DND-41 (cell line): ENCODE measurements at regions not wholly inside any gene's neighbourhood (a gene's known extent, or its start where the extent isn't known, plus 50 kb on each side); places are given as distances from the start of the nearest gene placed in this dataset.

ENCODE experiments used
- ATAC-seq: fragments of 200-7000 bp; cut with Tn5 transposase; 3 replicates; pipeline ENCODE4 v1.9.1; 2021; ENCODE audit warnings: low read depth; ENCODE audit not compliant: insufficient read depth
- DNase-seq: peaks from one replicate; pipeline ENCODE4 v3.0.0-alpha.2; 2020
- H2AFZ ChIP-seq: 2 replicates; pipeline ENCODE4 v1.6.0; 2012; ENCODE audit warnings: low read depth, low read length
- H3K27ac ChIP-seq: 2 replicates; pipeline ENCODE4 v1.5.1; 2012; ENCODE audit warnings: low read length, inconsistent platforms
- H3K27me3 ChIP-seq: fragments of 200-600 bp; sonication (generic); 2 replicates; pipeline ENCODE4 v1.6.0; 2012; ENCODE audit warnings: low read length, mild to moderate bottlenecking, inconsistent platforms; ENCODE audit not compliant: insufficient read depth, poor library complexity
- H3K36me3 ChIP-seq: 2 replicates; pipeline ENCODE4 v1.5.1; 2012; ENCODE audit warnings: low read length, inconsistent platforms; ENCODE audit not compliant: insufficient read depth
- H3K4me1 ChIP-seq: 2 replicates; pipeline ENCODE4 v1.5.1; 2012; ENCODE audit warnings: mild to moderate bottlenecking, low read length; ENCODE audit not compliant: insufficient read depth
- H3K4me2 ChIP-seq: 2 replicates; pipeline ENCODE4 v1.6.0; 2012; ENCODE audit warnings: mild to moderate bottlenecking, moderate library complexity, low read length, inconsistent platforms; ENCODE audit not compliant: insufficient read depth
- H3K4me3 ChIP-seq, 2 experiments: fragments of 200-600 bp in 1 of 2; shearing (Covaris generic) in 1 of 2; 2 replicates each; pipeline ENCODE4 v1.5.1; 2012 to 2016; ENCODE audit warnings: inconsistent platforms in 2 of 2, low read length in 2 of 2, mild to moderate bottlenecking in 2 of 2, low read depth in 1 of 2, moderate library complexity in 1 of 2
- H3K79me2 ChIP-seq: 2 replicates; pipeline ENCODE4 v1.6.0; 2012; ENCODE audit warnings: low read length, inconsistent platforms; ENCODE audit not compliant: insufficient read depth
- H3K9ac ChIP-seq: 2 replicates; pipeline ENCODE4 v1.6.0; 2012; ENCODE audit warnings: low read depth, mild to moderate bottlenecking, inconsistent platforms, low read length, moderate library complexity
- H3K9me3 ChIP-seq: 2 replicates; pipeline ENCODE4 v1.5.1; 2012; ENCODE audit warnings: low read length, moderate library complexity, mild to moderate bottlenecking, inconsistent platforms; ENCODE audit not compliant: insufficient read depth, severe bottlenecking
- H4K20me1 ChIP-seq: 2 replicates; pipeline ENCODE4 v1.6.0; 2012; ENCODE audit warnings: low read length; ENCODE audit not compliant: insufficient read depth
- CTCF ChIP-seq: IDR thresholded peaks from 2 replicates; pipeline ENCODE4 v1.5.1; 2012; ENCODE audit warnings: borderline replicate concordance, low read length, moderate library complexity, mild to moderate bottlenecking; ENCODE audit not compliant: poor library complexity, severe bottlenecking; ENCODE audit errors: extremely low read depth
- EZH2 ChIP-seq: IDR thresholded peaks from 3 replicates; pipeline ENCODE4 v1.6.1; 2012; ENCODE audit warnings: borderline replicate concordance, low read depth, mild to moderate bottlenecking, moderate library complexity, low read length, inconsistent platforms; ENCODE audit not compliant: severe bottlenecking

- Histone ChIP-seq H4K20me1 (no peaks in the 10 kb centered on the region), H3K4me3 (no peak overlapping the region), H3K4me2 (no peak overlapping the region), H3K27me3 (peaks cover 15% of the 10 kb centered on the region), H3K4me1 (no peaks in the 10 kb centered on the region), H3K9ac (no peak overlapping the region), H3K9me3 (no peaks in the 10 kb centered on the region), H3K27ac (no peak overlapping the region), H3K36me3 (no peaks in the 10 kb centered on the region), H3K79me2 (no peaks in the 10 kb centered on the region), H2AFZ (no peak overlapping the region)
- DNase-seq (no peak), ATAC-seq (no peak)
- TF ChIP-seq EZH2 = no peak
- no peak for TF ChIP-seq CTCF
These were observed 65.5 kb upstream of the F13A1 start for GRCh38 chr6:6386010-6386409.

DNA sequence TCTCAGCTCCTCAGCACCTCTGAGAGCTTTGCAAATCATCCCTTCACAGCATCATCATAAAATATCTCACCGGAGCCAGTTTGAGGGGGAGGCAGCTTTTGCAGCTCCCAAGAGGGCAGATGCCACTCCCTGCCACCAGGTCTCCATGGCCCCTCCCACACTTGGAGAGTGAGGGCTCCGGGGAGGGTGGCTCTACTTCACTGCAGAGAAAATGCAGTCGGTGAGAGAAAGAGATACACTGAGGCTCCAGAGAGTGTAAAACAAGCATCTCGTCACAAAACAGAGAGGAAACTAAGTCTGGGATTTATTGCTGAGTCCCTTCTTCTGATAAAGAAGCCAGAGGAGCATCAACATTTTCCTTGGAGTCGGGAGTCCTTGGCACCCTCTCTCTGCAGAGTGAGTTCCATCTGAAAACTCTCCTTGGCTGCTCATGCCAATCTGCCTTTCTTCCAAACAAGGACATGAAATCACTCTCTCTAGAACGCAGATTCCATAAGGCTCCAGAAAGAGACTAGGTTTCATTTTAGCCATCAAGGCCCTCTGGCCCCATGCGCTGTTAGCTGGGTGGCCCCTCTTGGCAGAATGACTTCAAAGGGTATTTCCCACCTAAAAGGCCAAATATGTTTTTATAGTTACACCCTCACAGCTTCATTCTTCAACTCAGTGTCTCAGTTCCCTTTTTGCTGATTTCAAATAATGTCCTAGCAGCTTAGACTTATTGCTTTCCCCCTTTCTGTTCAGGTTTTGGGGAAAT, 70.6 kb upstream of the F13A1 start:
- Histone ChIP-seq H2AFZ (no peak overlapping the region), H3K79me2 (no peaks in the 10 kb centered on the region), H3K27me3 (peaks cover 17% of the 10 kb centered on the region), H4K20me1 (no peaks in the 10 kb centered on the region), H3K9ac (no peak overlapping the region), H3K27ac (no peak overlapping the region), H3K4me1 (no peaks in the 10 kb centered on the region), H3K4me2 (no peak overlapping the region), H3K9me3 (no peaks in the 10 kb centered on the region), H3K4me3 (no peak overlapping the region), H3K36me3 (no peaks in the 10 kb centered on the region)
- TF ChIP-seq EZH2 = no peak
- TF ChIP-seq CTCF = no peak
- DNase-seq (no peak), ATAC-seq (no peak)

DNA sequence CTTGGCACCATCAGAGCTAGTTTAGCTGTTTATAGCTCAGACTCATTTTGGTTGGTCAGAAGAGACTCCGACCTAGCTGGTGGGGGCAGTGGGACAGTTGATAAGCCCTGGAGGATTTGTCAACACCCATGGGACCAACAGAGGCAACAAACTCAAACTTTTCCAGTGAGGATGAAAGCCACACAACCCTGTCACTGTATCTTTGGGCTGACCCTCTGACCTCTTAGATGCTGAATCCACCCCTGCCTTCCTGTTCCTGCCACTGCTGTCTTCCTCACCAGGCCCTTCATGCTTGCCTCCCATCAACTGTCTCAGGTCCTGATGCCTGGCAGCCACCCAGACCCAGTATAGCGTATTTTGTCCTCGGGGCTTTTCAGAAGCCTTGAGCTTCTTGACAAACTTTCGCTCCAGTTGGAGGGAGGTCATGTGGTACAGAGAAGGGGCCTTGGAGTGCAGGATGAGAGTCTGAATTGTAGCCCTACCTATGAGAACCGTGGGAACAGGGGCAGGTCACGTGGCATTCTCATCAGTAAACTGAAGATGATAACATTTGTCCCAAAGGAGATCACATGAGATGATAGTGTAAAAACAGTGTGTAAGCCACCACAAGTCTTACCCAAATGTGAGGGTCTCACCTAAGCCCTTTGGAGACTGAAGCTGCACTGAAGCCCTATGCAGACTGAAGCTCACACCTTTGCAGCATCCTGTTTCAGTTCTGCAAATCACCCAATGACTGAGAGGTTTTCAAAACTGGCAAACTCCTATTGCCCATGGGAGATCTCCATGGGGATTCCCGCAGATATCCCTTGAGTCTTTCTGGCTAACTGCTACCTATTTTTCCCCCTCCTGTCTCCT, 72.0 kb upstream of the F13A1 start:
- Histone ChIP-seq H2AFZ (no peak overlapping the region), H3K4me1 (no peaks in the 10 kb centered on the region)
- TF ChIP-seq EZH2 = no peak
- TF ChIP-seq CTCF = no peak

More for the DNA sequence above, 72.0 kb upstream of the F13A1 start:
- no peak overlapping the region for H3K27ac ChIP-seq
- peaks cover 12% of the 10 kb centered on the region for H3K27me3 ChIP-seq
- H3K36me3 ChIP-seq = no peaks in the 10 kb centered on the region
- no peaks in the 10 kb centered on the region for H3K9me3 ChIP-seq
- no peaks in the 10 kb centered on the region for H4K20me1 ChIP-seq
- DNase-seq = no peak
- no peak for ATAC-seq
- H3K4me3 ChIP-seq = no peak overlapping the region
- no peak overlapping the region for H3K4me2 ChIP-seq
- no peaks in the 10 kb centered on the region for H3K79me2 ChIP-seq
- H3K9ac ChIP-seq = no peak overlapping the region
